ENCODE measurements at regions not wholly inside any gene's neighbourhood (a gene's known extent, or its start where the extent isn't known, plus 50 kb on each side); places are given as distances from the start of the nearest gene placed in this dataset.

- Mint-ChIP-seq H3K36me3 (no peaks in the 10 kb centered on the region), H3K27me3 (peaks cover 57% of the 10 kb centered on the region), H3K9me3 (ENCODE audit: low read depth) (no peaks in the 10 kb centered on the region), H3K4me1 (no peaks in the 10 kb centered on the region), H3K27ac (no peak overlapping the region), H3K4me3 (no peak overlapping the region)
- DNase-seq: no peak
- ATAC-seq: no peak
- CTCF ChIA-PET: no interaction called here
Measured at GRCh38 chr11:120013325-120014250, 124.3 kb downstream of the TRIM29 start.

GRCh38 chr11:120012245-120012644, 125.7 kb downstream of the TRIM29 start:
- ATAC-seq: no peak
- no peak overlapping the region for H3K27ac Mint-ChIP-seq
- DNase-seq: no peak
- CTCF ChIA-PET: no interaction called here
- no peaks in the 10 kb centered on the region for H3K4me1 Mint-ChIP-seq
- H3K27me3 Mint-ChIP-seq: peaks cover 50% of the 10 kb centered on the region
- no peak overlapping the region for H3K4me3 Mint-ChIP-seq
- no peaks in the 10 kb centered on the region for H3K36me3 Mint-ChIP-seq
- H3K9me3 Mint-ChIP-seq (ENCODE audit: low read depth): no peaks in the 10 kb centered on the region

- CTCF ChIA-PET: no interaction called here
- Mint-ChIP-seq H3K27me3 (peaks cover 47% of the 10 kb centered on the region), H3K9me3 (ENCODE audit: low read depth) (no peaks in the 10 kb centered on the region)
Measured at GRCh38 chr11:120011836-120012235, 126.1 kb downstream of the TRIM29 start.

GRCh38 chr11:120010775-120011174, 127.1 kb downstream of the TRIM29 start:
- Mint-ChIP-seq H3K9me3 (ENCODE audit: low read depth) (no peaks in the 10 kb centered on the region), H3K27me3 (peaks cover 39% of the 10 kb centered on the region), H3K36me3 (no peaks in the 10 kb centered on the region), H3K4me1 (no peaks in the 10 kb centered on the region), H3K4me3 (no peak overlapping the region), H3K27ac (no peak overlapping the region)
- ATAC-seq: no peak
- CTCF ChIA-PET: no interaction called here
- DNase-seq: no peak

More at GRCh38 chr11:120011836-120012235, 126.1 kb downstream of the TRIM29 start:
- no peak for ATAC-seq
- Mint-ChIP-seq H3K27ac (no peak overlapping the region), H3K4me3 (no peak overlapping the region), H3K4me1 (no peaks in the 10 kb centered on the region), H3K36me3 (no peaks in the 10 kb centered on the region)
- no peak for DNase-seq

GRCh38 chr11:120009938-120010337, 128.0 kb downstream of the TRIM29 start:
- Mint-ChIP-seq H3K27me3 (peaks cover 31% of the 10 kb centered on the region), H3K36me3 (no peaks in the 10 kb centered on the region), H3K27ac (no peak overlapping the region), H3K4me1 (no peaks in the 10 kb centered on the region), H3K4me3 (no peak overlapping the region), H3K9me3 (ENCODE audit: low read depth) (no peaks in the 10 kb centered on the region)
- ATAC-seq: no peak
- CTCF ChIA-PET: no interaction called here
- DNase-seq: no peak

GRCh38 chr11:120007144-120007543, 130.8 kb downstream of the TRIM29 start:
- CTCF ChIA-PET: no interaction called here
- Mint-ChIP-seq H3K36me3 (no peaks in the 10 kb centered on the region), H3K9me3 (ENCODE audit: low read depth) (no peaks in the 10 kb centered on the region), H3K4me1 (no peaks in the 10 kb centered on the region), H3K27ac (no peak overlapping the region), H3K4me3 (no peak overlapping the region), H3K27me3 (peaks cover 35% of the 10 kb centered on the region)
- no peak for DNase-seq
- no peak for ATAC-seq

- Mint-ChIP-seq H3K4me3 (no peak overlapping the region), H3K27ac (no peak overlapping the region), H3K27me3 (peaks cover 33% of the 10 kb centered on the region), H3K9me3 (ENCODE audit: low read depth) (no peaks in the 10 kb centered on the region), H3K4me1 (no peaks in the 10 kb centered on the region), H3K36me3 (no peaks in the 10 kb centered on the region)
- no peak for DNase-seq
- CTCF ChIA-PET: no interaction called here
- ATAC-seq: no peak
Measured at GRCh38 chr11:120004723-120005122, 133.2 kb downstream of the TRIM29 start.

- DNase-seq (no peak), ATAC-seq (no peak)
- no peak overlapping the region for H3K4me3 Mint-ChIP-seq
- H3K4me1 Mint-ChIP-seq: no peaks in the 10 kb centered on the region
- H3K36me3 Mint-ChIP-seq: no peaks in the 10 kb centered on the region
- CTCF ChIA-PET: no interaction called here
- peaks cover 33% of the 10 kb centered on the region for H3K27me3 Mint-ChIP-seq
- H3K27ac Mint-ChIP-seq: no peak overlapping the region
- H3K9me3 Mint-ChIP-seq (ENCODE audit: low read depth): no peaks in the 10 kb centered on the region
Measured at GRCh38 chr11:120001178-120002090, 136.5 kb downstream of the TRIM29 start.

- no peaks in the 10 kb centered on the region for H3K36me3 Mint-ChIP-seq
Measured at GRCh38 chr11:119999220-119999619, 138.7 kb downstream of the TRIM29 start.

GRCh38 chr11:119996556-119996955, 141.4 kb downstream of the TRIM29 start:
- H3K4me1 Mint-ChIP-seq: no peaks in the 10 kb centered on the region
- peaks cover 16% of the 10 kb centered on the region for H3K27me3 Mint-ChIP-seq
- DNase-seq: no peak
- no peak overlapping the region for H3K27ac Mint-ChIP-seq
- no peaks in the 10 kb centered on the region for H3K36me3 Mint-ChIP-seq
- no peaks in the 10 kb centered on the region for H3K9me3 Mint-ChIP-seq (ENCODE audit: low read depth)
- no peak overlapping the region for H3K4me3 Mint-ChIP-seq
- ATAC-seq: no peak
- CTCF ChIA-PET: no interaction called here

More at GRCh38 chr11:119999220-119999619, 138.7 kb downstream of the TRIM29 start:
- ATAC-seq (no peak), DNase-seq (no peak)
- Mint-ChIP-seq H3K4me3 (no peak overlapping the region), H3K4me1 (no peaks in the 10 kb centered on the region), H3K9me3 (ENCODE audit: low read depth) (no peaks in the 10 kb centered on the region), H3K27me3 (peaks cover 33% of the 10 kb centered on the region), H3K27ac (no peak overlapping the region)
- CTCF ChIA-PET: no interaction called here

- ATAC-seq (no peak), DNase-seq (no peak)
- Mint-ChIP-seq H3K4me1 (no peaks in the 10 kb centered on the region), H3K36me3 (no peaks in the 10 kb centered on the region), H3K27me3 (peaks cover 14% of the 10 kb centered on the region), H3K27ac (no peak overlapping the region), H3K9me3 (ENCODE audit: low read depth) (no peaks in the 10 kb centered on the region), H3K4me3 (no peak overlapping the region)
- CTCF ChIA-PET: no interaction called here
Measured at GRCh38 chr11:119995730-119996491, 142.0 kb downstream of the TRIM29 start.

- Mint-ChIP-seq H3K9me3 (ENCODE audit: low read depth) (no peaks in the 10 kb centered on the region), H3K4me3 (no peak overlapping the region)
- CTCF ChIA-PET: no interaction called here
Measured at GRCh38 chr11:119993722-119994121, 144.2 kb downstream of the TRIM29 start.

More at GRCh38 chr11:119993722-119994121, 144.2 kb downstream of the TRIM29 start:
- Mint-ChIP-seq H3K36me3 (no peaks in the 10 kb centered on the region), H3K4me1 (no peaks in the 10 kb centered on the region), H3K27ac (no peak overlapping the region), H3K27me3 (peaks cover 7% of the 10 kb centered on the region)
- DNase-seq: no peak
- no peak for ATAC-seq

Measured in activated CD8-positive, alpha-beta memory T cell treated with anti-CD3 and anti-CD28 coated beads, Interleukin-2, amount 10 ng/mL, durations not matched to agents 7 days and 5 days (primary cell).